Stimulated activated CD4-positive, alpha-beta T cell treated with anti-CD3 and anti-CD28 coated beads, Interleukin-4, amount 100 ng/mL, for 48 hours (primary cell): ENCODE measurements at regions not wholly inside any gene's neighbourhood (a gene's known extent, or its start where the extent isn't known, plus 50 kb on each side); places are given as distances from the start of the nearest gene placed in this dataset.

Experiments used
- DNase-seq, 2 donors: peaks; one replicate each; pipeline ENCODE4 v3.0.0-alpha.2; 2020; ENCODE audit warnings: low read depth in 2 of 2

DNA sequence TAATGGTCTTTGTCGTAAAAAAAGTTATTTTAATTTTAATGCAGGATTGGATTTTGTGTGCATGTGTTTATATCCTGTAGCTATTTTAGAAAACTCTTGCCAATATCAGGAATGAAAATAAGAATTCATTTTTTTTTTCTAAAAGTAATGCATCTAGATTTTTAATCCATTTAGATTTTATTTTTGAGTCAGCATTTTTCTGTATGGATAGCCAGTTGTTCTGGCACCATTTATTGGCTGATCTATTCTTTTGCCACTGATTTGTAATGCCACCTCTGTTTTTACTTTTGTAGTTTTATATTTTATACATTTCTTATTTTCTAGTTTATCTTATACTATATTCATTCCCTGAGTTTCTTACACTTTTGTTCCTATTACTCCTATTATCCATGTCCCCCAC lies 343.0 kb downstream of the FOXG1 start:
- no peak for DNase-seq

DNA sequence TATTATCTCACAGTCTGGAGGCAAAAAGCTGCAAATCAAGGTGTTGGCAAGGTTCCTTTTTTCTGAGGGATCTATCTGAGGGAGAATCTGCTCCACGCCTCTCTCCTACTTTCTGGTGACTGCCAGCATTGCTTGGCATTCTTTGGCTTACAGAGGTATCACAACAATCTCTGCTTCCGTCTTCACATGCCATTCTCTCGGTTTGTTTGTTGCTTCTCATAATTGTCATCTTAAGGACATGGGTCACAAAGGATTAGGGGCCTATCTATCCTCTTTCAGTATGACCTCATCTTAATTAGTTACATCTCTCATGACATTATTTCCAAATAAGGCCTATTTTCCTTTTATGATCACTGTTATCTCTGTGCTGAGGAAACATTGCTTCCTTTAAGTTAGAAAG lies 345.0 kb downstream of the FOXG1 start:
- no peak for DNase-seq

DNA sequence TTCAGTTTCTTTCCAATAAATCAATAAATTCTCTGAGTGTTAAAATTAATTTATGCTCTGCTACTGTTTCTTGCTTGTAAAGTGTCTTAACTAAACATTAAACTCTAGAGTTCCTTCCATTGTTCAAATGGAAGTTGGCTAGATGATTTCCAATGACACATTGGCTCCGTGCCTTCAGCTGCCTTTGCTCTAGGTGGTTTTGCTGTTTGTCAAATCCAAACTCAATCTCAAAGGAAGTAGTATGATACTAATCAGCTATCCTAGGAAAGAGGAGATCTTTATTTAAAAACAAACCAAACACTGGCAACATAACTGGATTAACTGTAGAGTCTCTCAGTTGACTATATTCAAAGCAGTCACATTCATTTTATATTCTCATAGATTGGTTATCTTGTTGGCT lies 356.4 kb downstream of the FOXG1 start:
- no peak for DNase-seq

DNA sequence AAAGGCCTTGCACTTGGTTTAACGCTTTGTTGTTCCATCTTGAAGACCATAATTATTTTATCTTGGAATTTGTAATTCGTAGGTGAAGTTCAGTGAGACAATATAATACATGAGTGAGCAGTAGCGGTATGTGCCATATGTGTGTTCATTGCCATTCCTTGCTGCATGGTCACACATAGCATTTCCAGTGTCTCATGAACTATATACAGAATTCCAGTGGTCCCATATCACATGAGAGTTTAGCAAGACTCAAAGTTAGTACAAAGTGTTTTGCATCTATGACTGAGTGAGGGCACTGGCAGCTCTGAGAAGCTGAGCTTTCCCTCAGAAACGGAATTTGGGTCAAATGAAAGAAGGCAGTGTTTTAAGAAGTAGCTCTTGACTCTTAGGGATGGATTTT lies 359.8 kb downstream of the FOXG1 start:
- DNase-seq, result no peak

DNA sequence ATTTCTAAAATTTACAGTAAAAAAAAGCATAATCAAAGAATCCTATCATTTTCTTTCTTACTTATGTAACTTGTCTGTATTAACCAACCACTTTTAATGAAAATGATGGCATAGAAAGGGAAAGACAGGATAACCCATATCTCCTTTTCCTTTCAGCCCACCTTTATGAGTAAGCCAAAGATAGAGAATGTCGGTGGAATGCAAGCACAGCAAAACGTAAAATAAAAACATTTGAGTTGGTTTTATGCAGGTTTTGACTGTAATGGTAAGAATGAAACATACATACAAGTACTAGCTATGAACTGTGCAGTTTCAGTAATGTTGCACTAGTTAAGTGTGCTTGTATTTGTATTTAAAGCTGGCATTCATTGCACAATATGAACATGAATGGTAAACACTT lies 360.3 kb downstream of the FOXG1 start:
- no peak for DNase-seq

DNA sequence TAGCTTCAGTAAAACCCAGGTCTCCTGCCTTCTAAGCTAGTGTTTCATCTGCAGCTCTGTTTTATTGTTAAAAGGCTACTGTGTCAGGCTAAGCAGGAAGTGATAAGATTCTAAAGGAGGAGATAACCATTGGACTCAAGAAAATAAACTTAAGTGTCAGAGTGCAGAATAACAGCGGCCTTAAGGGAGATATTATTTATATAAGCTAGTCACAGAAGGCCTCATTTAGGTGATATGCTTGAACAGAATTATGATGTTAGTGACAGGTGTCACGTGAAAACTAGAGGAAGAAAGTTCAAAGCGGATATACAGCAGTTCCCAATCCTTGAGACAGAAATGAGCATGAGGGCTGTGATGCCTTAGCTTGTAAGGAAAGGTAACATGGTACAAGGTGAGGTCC lies 373.4 kb downstream of the FOXG1 start:
- DNase-seq, result no peak

DNA sequence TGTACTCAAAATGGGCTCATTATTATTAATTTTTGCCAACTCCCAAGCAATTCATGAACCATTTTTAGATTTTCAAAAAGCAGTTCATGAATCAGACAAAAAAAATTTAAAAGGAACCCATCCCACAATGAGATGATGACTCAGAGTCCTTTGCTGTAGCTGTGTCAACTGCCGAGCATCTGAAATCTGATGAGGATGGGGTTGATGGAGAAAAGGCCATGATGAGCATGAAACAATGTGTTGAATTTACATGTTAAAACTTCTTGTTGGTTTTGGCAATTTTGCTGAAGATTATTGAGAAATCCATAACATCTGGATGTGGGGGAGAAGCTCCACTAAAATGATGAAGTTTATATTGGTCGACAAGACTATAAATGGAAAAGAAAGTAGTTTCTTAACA lies 378.0 kb downstream of the FOXG1 start:
- DNase-seq, result no peak

DNA sequence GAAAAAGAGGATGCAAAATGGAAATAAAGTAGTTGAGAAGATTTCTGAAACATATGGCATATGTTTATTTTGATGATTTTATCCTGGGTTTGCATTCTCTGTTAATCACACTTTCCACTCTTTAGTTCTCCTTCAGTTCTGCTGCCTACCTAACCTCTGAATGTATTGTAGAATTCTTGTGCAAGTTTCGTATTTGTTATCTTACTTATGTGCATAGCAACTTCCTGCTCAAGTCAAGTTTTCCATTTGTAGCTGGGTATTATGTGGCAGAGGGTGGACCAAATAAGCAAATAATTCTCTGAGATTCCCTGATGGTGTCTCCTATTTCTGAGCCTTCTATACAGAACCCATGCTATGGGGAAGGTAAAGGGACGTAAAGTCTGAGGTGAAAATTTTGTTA lies 381.6 kb downstream of the FOXG1 start:
- DNase-seq, result no peak

DNA sequence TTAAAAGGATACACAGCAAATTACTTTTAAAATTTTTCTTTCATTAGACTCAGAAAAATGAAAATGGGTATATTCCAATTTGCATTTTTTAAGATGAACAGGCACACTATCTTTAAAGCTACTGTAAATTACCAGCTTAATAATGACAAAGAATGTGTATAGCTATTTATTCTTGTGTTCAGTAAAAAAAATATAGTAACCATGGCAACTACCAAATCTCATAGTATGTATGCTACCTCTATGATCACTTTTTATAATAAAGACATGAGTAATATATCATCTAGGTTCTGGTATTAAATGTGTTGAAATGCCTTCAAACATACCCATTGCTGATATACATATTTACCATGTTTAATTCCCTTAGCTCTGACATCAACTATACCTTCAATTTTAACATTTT lies 383.2 kb downstream of the FOXG1 start:
- no peak for DNase-seq

DNA sequence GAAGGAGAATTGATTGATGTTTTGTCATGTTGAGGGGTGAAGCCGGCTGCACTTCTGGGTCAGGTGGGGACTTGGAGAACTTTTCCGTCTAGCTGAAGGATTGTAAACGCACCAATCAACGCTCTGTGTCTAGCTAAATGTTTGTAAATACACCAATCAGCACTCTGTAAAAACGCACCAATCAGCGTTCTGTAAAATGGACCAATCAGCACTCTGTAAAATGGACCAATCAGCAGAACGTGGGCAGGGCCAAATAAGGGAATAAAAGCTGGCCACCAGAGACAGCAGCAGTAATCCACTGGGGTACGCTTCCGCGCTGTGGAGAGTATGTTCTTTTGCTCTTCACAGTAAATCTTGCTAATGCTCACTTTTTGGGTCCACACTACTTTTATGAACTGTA lies 384.1 kb downstream of the FOXG1 start:
- DNase-seq, result no peak

DNA sequence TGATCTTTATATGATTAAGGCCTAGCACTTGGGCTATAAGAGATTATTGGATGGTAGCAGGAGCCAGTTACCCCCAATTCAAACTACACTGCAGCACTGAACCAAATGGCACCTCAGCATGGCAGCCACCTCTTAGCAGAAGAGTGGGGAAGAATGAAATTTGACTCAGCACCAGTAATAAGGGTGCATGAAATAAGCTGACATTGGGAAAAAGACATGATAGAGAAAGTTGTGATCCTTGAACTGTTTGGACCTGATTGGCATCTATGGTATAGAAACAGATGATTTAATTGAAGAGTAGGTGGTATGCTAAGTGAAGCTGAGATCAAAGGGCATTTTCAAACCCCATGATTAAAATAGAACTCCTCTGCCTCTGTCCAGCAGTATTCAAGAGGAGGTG lies 389.5 kb downstream of the FOXG1 start:
- DNase-seq, result no peak

DNA sequence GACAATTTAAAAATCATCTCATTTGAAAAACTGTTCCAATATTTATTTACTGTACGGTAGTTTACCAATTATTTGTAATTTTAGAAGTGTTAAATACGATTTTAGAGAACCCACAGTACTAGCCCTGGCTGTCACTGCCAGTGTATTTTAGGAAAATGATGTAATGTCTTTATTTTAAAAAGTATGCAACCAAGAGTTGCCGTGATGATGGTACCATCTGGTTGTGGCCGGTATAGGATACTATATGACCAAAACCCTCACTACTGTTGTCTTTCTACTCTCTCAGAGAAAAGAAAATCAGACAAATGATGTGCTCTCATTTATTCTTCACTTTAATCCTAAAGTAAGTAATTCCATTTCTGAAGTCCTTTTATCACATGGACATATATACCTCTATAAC lies 395.0 kb downstream of the FOXG1 start:
- no peak for DNase-seq

DNA sequence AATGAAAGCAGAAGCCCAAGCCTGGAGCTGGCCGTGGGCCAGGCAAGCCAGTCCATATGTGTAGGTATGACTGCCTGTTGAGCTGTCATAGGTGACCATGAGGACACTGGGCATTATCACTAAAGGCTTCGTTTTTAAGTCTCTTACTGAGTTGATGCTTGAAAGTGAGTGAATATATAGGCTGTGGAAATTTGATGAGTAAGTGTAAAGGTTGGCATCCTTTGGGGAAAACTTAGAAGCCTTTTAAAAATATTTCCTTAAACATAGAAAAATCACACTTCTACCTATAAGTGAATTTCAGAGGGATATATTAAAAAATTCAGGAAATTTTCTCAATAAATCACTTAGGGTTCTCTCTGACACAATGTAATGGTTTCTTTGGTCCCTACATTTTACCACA lies 396.5 kb downstream of the FOXG1 start:
- DNase-seq, result no peak

DNA sequence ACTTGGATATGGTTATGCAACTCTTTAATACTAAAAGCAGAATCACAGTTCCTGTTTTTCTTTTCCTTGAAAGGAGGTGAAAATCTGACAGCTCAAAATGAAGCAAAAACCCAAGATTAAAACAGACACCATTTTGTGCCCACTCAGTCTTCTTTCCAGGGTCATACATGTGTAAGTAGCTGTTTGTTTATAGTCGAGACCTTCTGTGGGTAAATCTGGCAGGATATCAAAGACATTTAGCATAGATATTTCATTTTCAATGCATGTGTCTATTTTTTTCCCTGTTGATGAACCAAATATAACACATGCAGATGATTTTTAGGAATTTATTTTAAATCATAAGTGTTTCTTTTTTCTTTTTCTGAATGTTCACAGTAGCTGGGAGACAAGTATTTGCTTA lies 398.8 kb downstream of the FOXG1 start:
- DNase-seq, result no peak

DNA sequence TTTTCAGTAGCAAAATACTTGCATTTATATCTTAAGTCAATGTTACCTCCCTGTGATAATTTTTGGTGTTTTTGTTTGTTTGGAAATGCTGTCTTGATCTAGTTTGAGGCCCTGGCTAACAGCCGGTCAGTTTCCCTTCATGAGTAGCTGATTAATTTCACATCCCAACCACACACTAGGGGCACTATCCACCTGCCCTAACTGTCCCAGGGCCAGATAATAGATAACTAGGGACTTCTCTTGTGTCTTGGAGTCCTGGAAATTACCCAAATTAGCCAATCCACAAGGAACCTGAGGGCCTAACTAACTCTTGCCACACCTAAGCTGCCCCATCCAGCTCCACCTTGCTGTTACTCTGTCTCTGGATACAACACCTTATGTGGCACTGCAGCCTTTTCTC lies 399.9 kb downstream of the FOXG1 start:
- no peak for DNase-seq

DNA sequence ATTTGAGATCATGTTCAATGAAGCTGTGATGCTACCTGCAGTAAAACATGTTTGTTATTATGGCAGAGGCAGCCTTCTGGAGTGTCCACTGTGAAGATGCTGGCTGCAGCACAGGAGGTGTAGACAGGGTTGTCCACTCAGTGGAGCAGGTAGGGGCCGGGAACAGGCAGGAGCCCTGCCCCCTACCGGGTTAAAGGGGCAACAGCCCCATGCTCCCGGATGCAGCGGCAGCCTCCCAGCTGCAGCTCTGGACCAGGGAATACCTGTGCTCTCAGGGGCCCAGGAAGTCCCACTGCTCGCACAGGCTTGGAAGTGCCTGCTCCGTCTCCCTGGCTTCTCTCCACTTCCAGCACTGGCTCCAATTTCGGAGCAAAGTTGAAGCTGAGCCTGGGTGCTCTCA lies 401.6 kb downstream of the FOXG1 start:
- no peak for DNase-seq

DNA sequence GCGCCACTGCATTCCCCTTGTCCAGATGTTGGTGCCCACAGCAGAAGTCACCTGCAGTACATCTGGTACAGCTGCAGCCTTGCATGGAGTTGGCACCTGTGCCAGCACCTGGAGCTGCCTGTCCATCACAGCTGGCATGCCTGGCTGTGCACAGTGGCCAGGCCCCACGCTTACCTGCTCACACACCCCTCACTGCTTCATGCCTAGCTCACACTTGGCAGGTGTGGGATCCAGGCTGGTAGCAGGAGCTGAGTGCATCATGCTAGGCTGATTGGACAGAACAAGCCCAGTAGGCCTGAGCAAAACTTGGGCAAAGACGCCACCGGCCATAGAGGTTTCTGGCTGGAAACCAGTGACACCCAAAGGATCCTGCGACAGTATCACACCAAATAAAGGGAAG lies 402.8 kb downstream of the FOXG1 start:
- DNase-seq, result no peak

DNA sequence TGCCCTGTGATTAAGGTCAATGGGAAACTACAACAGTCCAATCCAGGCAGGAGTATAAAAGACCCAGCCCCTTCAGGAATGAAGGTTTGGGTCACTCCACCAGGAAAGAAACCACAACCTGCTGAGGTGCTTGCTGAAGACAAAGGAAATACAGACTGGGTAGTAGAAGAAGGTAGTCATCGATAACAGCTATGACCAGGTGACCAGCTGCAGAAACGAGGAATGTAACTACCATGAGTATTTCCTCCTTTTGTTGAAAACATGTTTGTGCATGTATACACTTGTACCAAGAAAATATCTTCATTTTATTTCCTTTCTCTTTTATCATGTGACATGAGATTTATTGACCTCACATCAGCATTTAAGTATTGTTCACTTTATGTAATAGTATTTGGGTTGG lies 409.1 kb downstream of the FOXG1 start:
- no peak for DNase-seq

DNA sequence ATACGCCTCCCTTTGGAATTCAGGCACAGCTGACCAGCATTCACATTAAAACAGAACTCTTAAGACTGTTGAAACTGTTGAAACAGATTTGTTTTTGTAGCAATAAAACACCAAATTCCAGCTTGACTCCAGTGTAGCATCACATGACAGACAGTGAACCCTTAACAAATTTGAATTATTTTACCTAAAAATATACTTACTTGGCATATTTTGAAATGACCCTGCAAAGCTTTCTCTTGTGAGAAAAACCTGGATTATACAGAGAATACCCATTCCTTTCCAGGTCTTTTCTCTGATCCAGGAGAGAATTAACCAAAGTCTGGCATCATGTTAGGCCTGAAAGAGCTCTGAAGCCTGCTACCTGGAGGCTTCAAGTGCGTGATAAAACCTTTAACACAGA lies 410.3 kb downstream of the FOXG1 start:
- DNase-seq, result no peak

DNA sequence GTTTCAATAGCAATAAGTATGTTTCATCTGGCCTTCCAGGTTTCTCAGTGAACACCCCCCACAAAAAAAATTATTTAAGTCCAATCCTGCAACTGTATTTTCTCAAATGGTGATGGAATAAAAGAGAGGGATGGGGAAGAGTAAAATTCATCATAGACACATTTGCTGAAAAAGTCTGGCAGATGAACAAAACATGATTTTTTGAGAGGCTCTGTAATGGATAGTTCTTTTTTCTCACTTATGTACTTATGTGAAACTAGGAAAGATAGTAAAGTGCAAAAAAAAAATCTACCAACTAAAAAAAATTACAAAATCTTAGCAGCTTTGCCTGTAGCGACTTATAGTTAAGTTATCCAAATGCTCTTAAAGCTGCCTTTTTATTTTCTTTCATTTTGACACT lies 412.4 kb downstream of the FOXG1 start:
- DNase-seq, result no peak

DNA sequence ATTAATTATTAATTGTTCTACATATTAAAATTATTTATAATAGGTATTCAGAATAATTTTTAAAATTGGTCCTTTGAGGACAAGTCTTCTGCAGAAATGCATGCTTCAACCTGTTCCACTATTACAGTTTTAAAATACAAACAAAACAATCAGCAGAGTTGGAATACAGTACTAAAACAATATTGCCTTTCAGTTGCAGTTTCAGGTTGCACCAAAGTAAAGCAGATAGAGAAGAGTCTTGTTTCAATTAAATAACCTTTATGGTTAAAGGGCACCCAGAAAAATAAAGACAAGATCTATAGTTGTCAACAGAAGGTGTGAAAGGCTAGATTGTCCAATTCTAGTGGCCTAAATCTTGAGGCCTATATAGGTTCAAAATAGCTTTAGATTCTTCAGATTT lies 424.5 kb downstream of the FOXG1 start:
- DNase-seq, result no peak

DNA sequence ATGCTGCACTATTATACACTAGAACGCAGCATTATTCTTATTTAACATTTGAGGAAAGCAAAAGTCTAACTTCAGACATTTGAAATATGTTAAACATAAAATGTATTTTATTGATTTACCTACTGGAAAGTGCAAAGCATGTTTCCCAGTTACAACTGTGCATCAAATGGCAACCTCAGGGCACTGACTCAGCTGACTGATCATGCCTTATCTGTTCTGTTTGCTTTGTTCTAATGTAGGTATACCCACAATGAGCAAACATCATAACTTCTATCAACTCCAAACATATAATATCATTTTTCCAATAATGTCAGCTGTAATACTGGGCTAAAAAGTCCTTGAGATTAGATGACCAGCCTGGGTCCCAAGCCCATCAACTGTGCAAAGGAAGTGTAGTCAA lies 431.0 kb downstream of the FOXG1 start:
- DNase-seq, result no peak

DNA sequence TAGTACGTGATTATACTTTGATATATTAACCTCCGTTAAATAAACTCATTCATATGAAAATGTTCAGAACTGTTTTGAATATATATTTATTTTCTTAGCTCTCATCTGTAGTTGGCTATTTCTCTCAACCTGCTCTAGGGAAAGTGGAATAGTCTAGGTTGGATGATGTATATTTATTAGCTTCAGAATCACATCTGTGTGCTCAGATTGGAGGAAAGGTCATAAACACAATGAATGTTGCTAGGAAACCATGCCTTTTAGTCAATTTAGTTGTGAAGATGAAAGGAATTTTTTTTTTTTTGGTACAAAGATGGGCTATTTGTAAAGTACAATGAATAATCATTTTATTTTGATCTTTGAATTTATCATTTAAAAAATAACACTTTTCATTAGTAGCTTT lies 439.1 kb downstream of the FOXG1 start:
- DNase-seq, result no peak

DNA sequence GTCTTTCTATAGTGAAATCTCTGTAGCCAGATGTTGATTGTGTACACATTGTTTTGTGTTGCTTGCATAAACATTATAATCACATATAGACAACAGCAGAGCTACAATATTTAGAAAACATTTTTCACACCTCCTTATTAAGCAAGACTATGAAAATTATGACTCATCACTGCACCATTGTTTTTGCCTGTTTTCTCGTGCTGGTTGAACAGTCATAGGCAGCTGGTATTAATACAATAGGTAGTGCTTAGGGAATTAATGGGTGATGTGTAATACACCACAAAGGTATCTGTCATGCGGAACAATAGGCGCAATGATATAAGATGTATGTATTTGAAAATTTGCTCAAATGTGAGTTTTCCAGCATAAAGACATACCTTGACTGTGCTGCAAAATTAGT lies 449.3 kb downstream of the FOXG1 start:
- DNase-seq, result no peak
